GM23338 (cell line): ENCODE measurements at regions not wholly inside any gene's neighbourhood (a gene's known extent, or its start where the extent isn't known, plus 50 kb on each side); places are given as distances from the start of the nearest gene placed in this dataset.

Experiments used
- ATAC-seq: fragments of 200-7000 bp; cut with Tn5 transposase; 3 replicates; pipeline ENCODE4 v1.9.1; 2020
- DNase-seq: peaks from one replicate; pipeline ENCODE4 v3.0.0-alpha.2; 2015; ENCODE audit warnings: low spot score
- H2AFZ ChIP-seq: fragments of 200-600 bp; sonication (generic); 2 replicates; pipeline ENCODE4 v1.8.0; 2016; ENCODE audit warnings: antibody characterized with exemption, mild to moderate bottlenecking, moderate library complexity
- H3F3A ChIP-seq: fragments of 200-600 bp; sonication (generic); replicated peaks from 2 replicates; pipeline ENCODE4 v1.8.0; 2017; ENCODE audit warnings: antibody characterized with exemption, mixed run types, low read depth
- H3K27ac ChIP-seq: fragments of 200-600 bp; sonication (generic); 2 replicates; pipeline ENCODE4 v1.6.1; 2016; ENCODE audit warnings: low read depth
- H3K27me3 ChIP-seq: fragments of 200-600 bp; sonication (generic); 2 replicates; pipeline ENCODE4 v1.8.0; 2016; ENCODE audit warnings: mild to moderate bottlenecking, mixed run types, moderate library complexity; ENCODE audit not compliant: insufficient read depth
- H3K36me3 ChIP-seq: fragments of 200-600 bp; sonication (generic); 2 replicates; pipeline ENCODE4 v1.8.0; 2016; ENCODE audit warnings: mild to moderate bottlenecking; ENCODE audit not compliant: insufficient read depth
- H3K4me1 ChIP-seq: fragments of 200-600 bp; sonication (generic); 2 replicates; pipeline ENCODE4 v1.8.0; 2016; ENCODE audit warnings: mild to moderate bottlenecking, moderate library complexity; ENCODE audit not compliant: insufficient read depth
- H3K4me2 ChIP-seq: fragments of 200-600 bp; sonication (generic); 2 replicates; pipeline ENCODE4 v1.7.1; 2017; ENCODE audit warnings: mixed run types
- H3K4me3 ChIP-seq: fragments of 200-600 bp; sonication (generic); 2 replicates; pipeline ENCODE4 v1.6.1; 2016; ENCODE audit warnings: mixed run types
- H3K79me2 ChIP-seq: fragments of 200-600 bp; sonication (generic); replicated peaks from 2 replicates; pipeline ENCODE4 v1.8.0; 2017; ENCODE audit warnings: mild to moderate bottlenecking; ENCODE audit not compliant: insufficient read depth
- H3K9me2 ChIP-seq: fragments of 200-600 bp; sonication (generic); 2 replicates; pipeline ENCODE4 v1.8.0; 2017; ENCODE audit not compliant: insufficient read depth
- H4K20me1 ChIP-seq: fragments of 200-600 bp; sonication (generic); replicated peaks from 2 replicates; pipeline ENCODE4 v1.8.0; 2017; ENCODE audit warnings: mild to moderate bottlenecking; ENCODE audit not compliant: insufficient read depth
- H3K27ac Mint-ChIP-seq: 2 replicates; pipeline ENCODE4 v1.8.0; 2020; ENCODE audit warnings: inconsistent platforms, mild to moderate bottlenecking, moderate library complexity, mixed read lengths
- H3K27me3 Mint-ChIP-seq: 3 replicates; pipeline ENCODE4 v1.8.0; 2022; ENCODE audit warnings: low read depth, mild to moderate bottlenecking, moderate library complexity, mixed read lengths, inconsistent platforms; ENCODE audit not compliant: insufficient read depth, poor library complexity
- H3K36me3 Mint-ChIP-seq: 3 replicates; pipeline ENCODE4 v1.8.0; 2021; ENCODE audit warnings: low read depth, mild to moderate bottlenecking, inconsistent platforms, moderate library complexity, mixed read lengths
- H3K4me1 Mint-ChIP-seq: 3 replicates; pipeline ENCODE4 v1.8.0; 2020; ENCODE audit warnings: mild to moderate bottlenecking, inconsistent platforms, mixed read lengths
- H3K4me3 Mint-ChIP-seq: 3 replicates; pipeline ENCODE4 v1.8.0; 2021; ENCODE audit warnings: moderate library complexity, mild to moderate bottlenecking, inconsistent platforms, mixed read lengths
- H3K9me3 Mint-ChIP-seq: 3 replicates; pipeline ENCODE4 v1.8.0; 2020; ENCODE audit warnings: moderate library complexity, mild to moderate bottlenecking, inconsistent platforms, mixed read lengths
- ETS1 ChIP-seq: IDR thresholded peaks from 2 replicates; pipeline ENCODE4 v1.6.1; 2016; ENCODE audit warnings: antibody characterized with exemption
- EZH2phosphoT487 ChIP-seq: fragments of 200-600 bp; sonication (generic); IDR thresholded peaks from one replicate; pipeline ENCODE4 v1.8.1; 2018; ENCODE audit warnings: antibody characterized with exemption; ENCODE audit not compliant: unreplicated experiment
- JUNB ChIP-seq: IDR thresholded peaks from one replicate; pipeline ENCODE4 v1.6.1; 2016; ENCODE audit warnings: antibody characterized with exemption; ENCODE audit not compliant: unreplicated experiment
- NANOG ChIP-seq: IDR thresholded peaks from 2 replicates; pipeline ENCODE4 v1.6.1; 2016; ENCODE audit warnings: antibody characterized with exemption, borderline replicate concordance
- POLR2AphosphoS5 ChIP-seq: IDR thresholded peaks from 2 replicates; pipeline ENCODE4 v1.6.1; 2016; ENCODE audit warnings: antibody characterized with exemption, low read depth
- ZNF114 ChIP-seq: fragments of 250-450 bp; sonication (Bioruptor Pico); IDR thresholded peaks from 2 replicates; pipeline ENCODE4 v1.5.0; 2020; ENCODE audit warnings: mild to moderate bottlenecking, moderate library complexity
- ZNF331 ChIP-seq: fragments of 250-450 bp; sonication (Bioruptor Pico); IDR thresholded peaks from 2 replicates; pipeline ENCODE4 v1.5.0; 2020; ENCODE audit warnings: low read depth, mild to moderate bottlenecking, moderate library complexity
- ZNF462 ChIP-seq: fragments of 250-450 bp; sonication (Bioruptor Pico); IDR thresholded peaks from 2 replicates; pipeline ENCODE4 v1.5.0; 2020; ENCODE audit warnings: mild to moderate bottlenecking, moderate library complexity
- TF ChIP-seq, protein P1 (sequence below): IDR thresholded peaks from one replicate; pipeline ENCODE4 v1.6.1; 2018; ENCODE audit warnings: antibody characterized with exemption; ENCODE audit not compliant: unreplicated experiment

DNA sequence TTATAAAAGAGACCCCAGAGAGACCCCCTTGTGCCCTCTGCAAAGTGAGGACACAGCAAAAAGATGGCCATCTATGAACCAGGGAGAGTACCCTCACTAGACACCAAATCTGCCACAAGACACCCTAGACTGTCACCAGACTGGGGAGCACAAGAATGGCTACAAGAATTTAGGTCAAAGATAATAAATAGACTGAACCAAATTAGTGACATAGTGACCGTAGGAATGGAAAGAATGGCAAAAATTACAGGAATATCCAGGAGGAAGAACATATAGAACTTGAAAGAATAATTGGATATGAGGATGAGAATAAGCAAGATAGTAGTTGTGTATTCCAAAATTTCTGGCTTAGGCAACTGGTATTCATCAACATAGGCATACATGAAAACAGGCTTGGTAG, 235.0 kb downstream of the NNT start:
- no peak overlapping the region for H3K4me2 ChIP-seq
- Mint-ChIP-seq H3K4me1 (no peaks in the 10 kb centered on the region; the same call in 2 of the 3 replicates), H3K4me3 (no peak overlapping the region), H3K9me3 (no peaks in the 10 kb centered on the region), H3K27me3 (peaks cover 2% of the 10 kb centered on the region), H3K36me3 (no peaks in the 10 kb centered on the region), H3K27ac (no peak overlapping the region)
- TF ChIP-seq NANOG: no peak
- TF ChIP-seq ETS1: no peak
- TF ChIP-seq POLR2AphosphoS5: no peak
- no peak for TF ChIP-seq ZNF114 (CRISPR knock-in tag)
- TF ChIP-seq ZNF331 (CRISPR knock-in tag): no peak
- no peak for TF ChIP-seq EZH2phosphoT487
- no peak for TF ChIP-seq JUNB
- TF ChIP-seq, protein P1, sequence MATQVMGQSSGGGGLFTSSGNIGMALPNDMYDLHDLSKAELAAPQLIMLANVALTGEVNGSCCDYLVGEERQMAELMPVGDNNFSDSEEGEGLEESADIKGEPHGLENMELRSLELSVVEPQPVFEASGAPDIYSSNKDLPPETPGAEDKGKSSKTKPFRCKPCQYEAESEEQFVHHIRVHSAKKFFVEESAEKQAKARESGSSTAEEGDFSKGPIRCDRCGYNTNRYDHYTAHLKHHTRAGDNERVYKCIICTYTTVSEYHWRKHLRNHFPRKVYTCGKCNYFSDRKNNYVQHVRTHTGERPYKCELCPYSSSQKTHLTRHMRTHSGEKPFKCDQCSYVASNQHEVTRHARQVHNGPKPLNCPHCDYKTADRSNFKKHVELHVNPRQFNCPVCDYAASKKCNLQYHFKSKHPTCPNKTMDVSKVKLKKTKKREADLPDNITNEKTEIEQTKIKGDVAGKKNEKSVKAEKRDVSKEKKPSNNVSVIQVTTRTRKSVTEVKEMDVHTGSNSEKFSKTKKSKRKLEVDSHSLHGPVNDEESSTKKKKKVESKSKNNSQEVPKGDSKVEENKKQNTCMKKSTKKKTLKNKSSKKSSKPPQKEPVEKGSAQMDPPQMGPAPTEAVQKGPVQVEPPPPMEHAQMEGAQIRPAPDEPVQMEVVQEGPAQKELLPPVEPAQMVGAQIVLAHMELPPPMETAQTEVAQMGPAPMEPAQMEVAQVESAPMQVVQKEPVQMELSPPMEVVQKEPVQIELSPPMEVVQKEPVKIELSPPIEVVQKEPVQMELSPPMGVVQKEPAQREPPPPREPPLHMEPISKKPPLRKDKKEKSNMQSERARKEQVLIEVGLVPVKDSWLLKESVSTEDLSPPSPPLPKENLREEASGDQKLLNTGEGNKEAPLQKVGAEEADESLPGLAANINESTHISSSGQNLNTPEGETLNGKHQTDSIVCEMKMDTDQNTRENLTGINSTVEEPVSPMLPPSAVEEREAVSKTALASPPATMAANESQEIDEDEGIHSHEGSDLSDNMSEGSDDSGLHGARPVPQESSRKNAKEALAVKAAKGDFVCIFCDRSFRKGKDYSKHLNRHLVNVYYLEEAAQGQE: no peak
- no peak for TF ChIP-seq ZNF462 (CRISPR knock-in tag)
- ATAC-seq (no peak), DNase-seq (no peak)
- H3K4me1 ChIP-seq: no peaks in the 10 kb centered on the region
- no peaks in the 10 kb centered on the region for H3K27me3 ChIP-seq
- H2AFZ ChIP-seq: no peak overlapping the region
- no peaks in the 10 kb centered on the region for H3K36me3 ChIP-seq
- H3K27ac ChIP-seq: no peak overlapping the region
- H3K4me3 ChIP-seq: no peak overlapping the region
- H3F3A ChIP-seq: no peaks in the 10 kb centered on the region
- H3K9me2 ChIP-seq: 0 out of 2 replicates have a peak, but pooled peaks cover 4% of the 10 kb centered on the region
- no peaks in the 10 kb centered on the region for H3K79me2 ChIP-seq
- no peaks in the 10 kb centered on the region for H4K20me1 ChIP-seq
